HepG2 (cell line): ENCODE measurements at regions not wholly inside any gene's neighbourhood (a gene's known extent, or its start where the extent isn't known, plus 50 kb on each side); places are given as distances from the start of the nearest gene placed in this dataset.

ENCODE experiments used
- ATAC-seq: fragments of 200-7000 bp; cut with Tn5 transposase; 3 replicates; pipeline ENCODE4 v1.9.1; 2020; ENCODE audit warnings: mild to moderate bottlenecking, moderate library complexity
- BruUV-seq: library from RNA; stranded (reverse); fragments of 400-500 nt; replicated peaks from 2 replicates; lab custom pipeline; 2021; lab: Mats Ljungman, UMichigan
- CTCF ChIA-PET: fragments of 300-600 bp; formaldehyde crosslinking; extraction: SDS; loops from one replicate; lab custom pipeline; 2021; ENCODE audit warnings: low total read pairs, inconsistent platforms, low intra/inter-chr PET ratio; lab: Yijun Ruan, JAX
- POLR2A ChIA-PET: fragments of 350-600 bp; sonication (Branson Sonifier 250); formaldehyde crosslinking; loops from one replicate; lab custom pipeline; 2020; ENCODE audit warnings: antibody characterized with exemption, inconsistent platforms; lab: Yijun Ruan, JAX
- DNase-seq: peaks from one replicate; pipeline ENCODE4 v3.0.0-alpha.2; 2015; ENCODE audit warnings: low spot score
- FAIRE-seq: peaks from 3 replicates; lab custom pipeline; 2011; peaks lifted over from hg19 to GRCh38; lab: Jason Lieb, UNC
- H2AFZ ChIP-seq: one replicate; pipeline ENCODE4 v1.6.1; 2011; ENCODE audit warnings: low read length, inconsistent platforms
- H3K27ac ChIP-seq: fragments of 300-600 bp; 3 replicates; pipeline ENCODE4 v1.8.0; 2011; ENCODE audit warnings: mixed run types, mild to moderate bottlenecking, mixed read lengths, low read length, inconsistent platforms; ENCODE audit not compliant: insufficient read depth; ENCODE audit errors: extremely low read length
- H3K27me3 ChIP-seq, 2 experiments: fragments of 200-600 bp in 1 of 2; 2 replicates in 1 of 2; 3 replicates in 1 of 2; pipeline versions ENCODE4 v1.6.0 to v1.8.0; 2011; ENCODE audit warnings: low read length in 2 of 2, mild to moderate bottlenecking in 2 of 2, moderate library complexity in 2 of 2, inconsistent platforms in 1 of 2; ENCODE audit not compliant: insufficient read depth in 2 of 2, control insufficient read depth in 1 of 2
- H3K36me3 ChIP-seq, 2 experiments: fragments of 200-600 bp in 1 of 2; replicated peaks in 1 of 2; 2 replicates in 1 of 2; 3 replicates in 1 of 2; pipeline versions ENCODE4 v1.5.1 to v1.8.0; 2011; ENCODE audit warnings: low read length in 2 of 2, inconsistent platforms in 1 of 2; ENCODE audit not compliant: insufficient read depth in 2 of 2, control insufficient read depth in 1 of 2
- H3K4me1 ChIP-seq: 2 replicates; pipeline ENCODE4 v1.5.1; 2012; ENCODE audit warnings: low read length, inconsistent platforms; ENCODE audit not compliant: insufficient read depth
- H3K4me2 ChIP-seq: 2 replicates; pipeline ENCODE4 v1.6.0; 2011; ENCODE audit warnings: low read depth, low read length, inconsistent platforms
- H3K4me3 ChIP-seq, 3 experiments: fragments of 200-600 bp in 1 of 3; sonication (generic), shearing (Covaris generic) in 1 of 3; replicated peaks in 1 of 3; 2 replicates each; pipeline ENCODE4 v1.5.1; 2011 to 2016; ENCODE audit warnings: low read length in 3 of 3, inconsistent platforms in 2 of 3, low read depth in 2 of 3, mild to moderate bottlenecking in 2 of 3, control low read depth in 1 of 3, mixed read lengths in 1 of 3; ENCODE audit not compliant: insufficient read depth in 1 of 3
- H3K79me2 ChIP-seq: one replicate; pipeline ENCODE4 v1.6.1; 2011; ENCODE audit warnings: low read length, inconsistent platforms; ENCODE audit not compliant: insufficient read depth
- H3K9ac ChIP-seq: 2 replicates; pipeline ENCODE4 v1.6.0; 2011; ENCODE audit warnings: mild to moderate bottlenecking, low read depth, low read length, inconsistent platforms; ENCODE audit not compliant: insufficient read depth
- H3K9me3 ChIP-seq: 2 replicates; pipeline ENCODE4 v1.5.1; 2012; ENCODE audit warnings: mild to moderate bottlenecking, low read length
- H4K20me1 ChIP-seq: 2 replicates; pipeline ENCODE4 v1.6.0; 2011; ENCODE audit warnings: inconsistent platforms, mild to moderate bottlenecking, low read length, moderate library complexity; ENCODE audit not compliant: insufficient read depth
- FOSL1 ChIP-seq: sonication (generic); formaldehyde crosslinking; IDR thresholded peaks from 2 replicates; pipeline ENCODE4 v1.9.0; 2021; ENCODE audit warnings: missing genetic modification reagents, borderline replicate concordance
- GTF2F1 ChIP-seq: fragments of 150-350 bp; IDR thresholded peaks from 2 replicates; pipeline ENCODE4 v1.6.1; 2014; ENCODE audit warnings: low read length
- HNF1A ChIP-seq, 2 experiments: sonication (generic) in 1 of 2; formaldehyde crosslinking in 1 of 2; IDR thresholded peaks; 2 replicates each; pipeline versions ENCODE4 v1.4.0 to v1.6.1; 2016 to 2020; ENCODE audit warnings: borderline replicate concordance in 1 of 2, low read depth in 1 of 2, mild to moderate bottlenecking in 1 of 2, missing genetic modification reagents in 1 of 2
- NR3C1 ChIP-seq: sonication (generic); formaldehyde crosslinking; IDR thresholded peaks from 2 replicates; pipeline ENCODE4 v1.4.0; 2020; ENCODE audit warnings: missing genetic modification reagents
- ZBTB34 ChIP-seq: sonication (generic); formaldehyde crosslinking; IDR thresholded peaks from 2 replicates; pipeline ENCODE4 v1.8.0; 2022; ENCODE audit warnings: mild to moderate bottlenecking, missing genetic modification reagents
- ZNF704 ChIP-seq: sonication (generic); formaldehyde crosslinking; IDR thresholded peaks from 2 replicates; pipeline ENCODE4 v1.8.1; 2023; ENCODE audit warnings: mild to moderate bottlenecking, inconsistent platforms, moderate library complexity, missing genetic modification reagents, borderline replicate concordance
- ZNF720 ChIP-seq: sonication (generic); formaldehyde crosslinking; IDR thresholded peaks from 2 replicates; pipeline ENCODE4 v1.4.0; 2020; ENCODE audit warnings: missing genetic modification reagents
- ZNF749 ChIP-seq: sonication (generic); formaldehyde crosslinking; IDR thresholded peaks from 2 replicates; pipeline ENCODE4 v1.8.0; 2022; ENCODE audit warnings: mild to moderate bottlenecking, missing genetic modification reagents, moderate library complexity, borderline replicate concordance
- WGBS: methylation state at CpG from one replicate; pipeline ENCODE4 v1.1.6; 2017; ENCODE audit warnings: low lambda C conversion rate; 5-methylcytosine and 5-hydroxymethylcytosine counted together
- in situ Hi-C: cut with HindIII; loops from 2 replicates; pipeline ENCODE4 v1.10.0; 2017; ENCODE audit warnings: low pct_unique_long_range_greater_than_20kb; ENCODE audit not compliant: extremely low pct_ligation_motif_present
- intact Hi-C: fragments of 100-400 bp; cut with micrococcal nuclease; formaldehyde crosslinking; loops from one replicate; pipeline ENCODE4 v1.10.0; 2022; ENCODE audit not compliant: unreplicated experiment
- TF ChIP-seq, protein P1 (sequence below): IDR thresholded peaks from 2 replicates; pipeline ENCODE4 v1.6.1; 2016; ENCODE audit warnings: mild to moderate bottlenecking

GRCh38 chr9:23582836-23583235 is 243.2 kb downstream of the ELAVL2 start:
- peaks cover 5% of the 10 kb centered on the region; the same call in 1 of the 2 replicates for H3K9me3 ChIP-seq
- no peak overlapping the region for H3K27ac ChIP-seq
- H3K4me3 ChIP-seq = no peak overlapping the region
- WGBS = 41% methylated on average over 4 of the region's 4 CpGs
- H3K36me3 ChIP-seq = no peaks in the 10 kb centered on the region
- no peaks in the 10 kb centered on the region for H3K4me1 ChIP-seq
- FAIRE-seq (no peak), DNase-seq (no peak)
- H3K4me2 ChIP-seq = no peak overlapping the region
- H2AFZ ChIP-seq = no peak overlapping the region
- H3K79me2 ChIP-seq = no peaks in the 10 kb centered on the region
- H3K27me3 ChIP-seq = no peaks in the 10 kb centered on the region
- BruUV-seq = no TSS peak
- no peak overlapping the region for H3K9ac ChIP-seq
- POLR2A ChIA-PET = no interaction called here
- TF ChIP-seq GTF2F1 (no peak), ZNF749 (no peak), ZBTB34 (CRISPR knock-in tag) (no peak), FOSL1 (no peak), NR3C1 (no peak), ZNF704 (CRISPR knock-in tag) (no peak)
- TF ChIP-seq, all 625 proteins: peak for 0
- CTCF ChIA-PET = no interaction called here
- H4K20me1 ChIP-seq = no peaks in the 10 kb centered on the region
- no peak for ATAC-seq
- intact Hi-C loops = no loop called here
- in situ Hi-C loops = no loop called here

DNA sequence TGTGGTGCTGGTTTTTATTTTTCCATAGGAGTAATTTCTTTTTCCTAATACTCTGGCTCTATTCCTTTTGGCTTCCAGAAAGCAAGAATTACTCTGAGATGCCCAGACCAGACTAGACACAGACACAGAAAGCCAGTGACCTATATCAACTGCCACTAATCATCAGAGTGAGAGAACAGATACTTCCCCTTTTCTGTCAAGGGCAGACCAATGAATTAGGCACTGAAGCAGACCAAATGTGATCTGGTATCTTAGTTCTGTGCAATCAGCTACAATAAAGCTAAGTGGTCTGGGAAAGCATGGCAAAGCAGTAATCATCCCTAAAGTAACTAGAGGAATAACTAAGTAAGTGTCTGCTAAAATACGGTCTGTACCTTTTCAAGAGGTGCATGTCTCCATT is 239.1 kb downstream of the ELAVL2 start:
- DNase-seq (no peak), FAIRE-seq (no peak), ATAC-seq (no peak)
- Histone ChIP-seq H3K9me3 (peaks cover 5% of the 10 kb centered on the region; the same call in 1 of the 2 replicates), H3K4me1 (no peaks in the 10 kb centered on the region), H3K27ac (no peak overlapping the region), H4K20me1 (no peaks in the 10 kb centered on the region), H3K4me2 (no peak overlapping the region), H3K27me3 (no peaks in the 10 kb centered on the region), H3K9ac (no peak overlapping the region), H2AFZ (no peak overlapping the region), H3K79me2 (no peaks in the 10 kb centered on the region), H3K4me3 (no peak overlapping the region), H3K36me3 (no peaks in the 10 kb centered on the region)
- ChIA-PET POLR2A (no interaction called here), CTCF (no interaction called here)
- intact Hi-C loops = no loop called here
- no TSS peak for BruUV-seq
- in situ Hi-C loops = no loop called here
- WGBS = 0% methylated on average over 1 of the region's 1 CpG
- no peak for TF ChIP-seq ZNF720 (CRISPR knock-in tag)
- TF ChIP-seq, protein P1, sequence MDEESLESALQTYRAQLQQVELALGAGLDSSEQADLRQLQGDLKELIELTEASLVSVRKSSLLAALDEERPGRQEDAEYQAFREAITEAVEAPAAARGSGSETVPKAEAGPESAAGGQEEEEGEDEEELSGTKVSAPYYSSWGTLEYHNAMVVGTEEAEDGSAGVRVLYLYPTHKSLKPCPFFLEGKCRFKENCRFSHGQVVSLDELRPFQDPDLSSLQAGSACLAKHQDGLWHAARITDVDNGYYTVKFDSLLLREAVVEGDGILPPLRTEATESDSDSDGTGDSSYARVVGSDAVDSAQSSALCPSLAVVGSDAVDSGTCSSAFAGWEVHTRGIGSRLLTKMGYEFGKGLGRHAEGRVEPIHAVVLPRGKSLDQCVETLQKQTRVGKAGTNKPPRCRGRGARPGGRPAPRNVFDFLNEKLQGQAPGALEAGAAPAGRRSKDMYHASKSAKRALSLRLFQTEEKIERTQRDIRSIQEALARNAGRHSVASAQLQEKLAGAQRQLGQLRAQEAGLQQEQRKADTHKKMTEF = no peak
- no peak for TF ChIP-seq HNF1A (IDR thresholded peaks at IDR 0.05; ENCODE audit: low read depth)
- TF ChIP-seq HNF1A (CRISPR knock-in tag; IDR thresholded peaks at IDR 0.05; ENCODE audit: borderline replicate concordance) = no peak
